HCT116 (cell line): ENCODE measurements at regions not wholly inside any gene's neighbourhood (a gene's known extent, or its start where the extent isn't known, plus 50 kb on each side); places are given as distances from the start of the nearest gene placed in this dataset.

Experiments used
- ATAC-seq: fragments of 200-7000 bp; cut with Tn5 transposase; 2 replicates; pipeline ENCODE4 v1.9.1; 2020; ENCODE audit warnings: mild to moderate bottlenecking, moderate library complexity
- BruUV-seq: library from RNA; stranded (reverse); fragments of 400-500 nt; replicated peaks from 2 replicates; lab custom pipeline; 2021; lab: Mats Ljungman, UMichigan
- CTCF ChIA-PET: fragments of 300-600 bp; sonication (Branson Sonifier 250); formaldehyde crosslinking; loops from one replicate; lab custom pipeline; 2021; ENCODE audit warnings: antibody characterized with exemption; lab: Charles Lee
- POLR2A ChIA-PET: fragments of 300-600, 350-600 bp; sonication (Branson Sonifier 250); formaldehyde crosslinking; loops from one replicate; lab custom pipeline; 2021; ENCODE audit warnings: antibody characterized with exemption; lab: Charles Lee
- RAD21 ChIA-PET, 2 experiments: fragments of 300-600 bp; sonication (Branson Sonifier 250); formaldehyde crosslinking; loops; one replicate each; lab custom pipeline; 2023; ENCODE audit warnings: low total read pairs in 2 of 2; ENCODE audit not compliant: uncharacterized antibody in 2 of 2, unreplicated experiment in 2 of 2, low non-redundant PET in 1 of 2; lab: Charles Lee
- DNase-seq: peaks from one replicate; pipeline ENCODE4 v3.0.0-alpha.2; 2010; ENCODE audit warnings: low read depth, low spot score
- H2AFZ ChIP-seq: fragments of 200-600 bp; shearing (Covaris generic), sonication (generic); 2 replicates; pipeline ENCODE4 v1.6.1; 2017; ENCODE audit warnings: low read depth, mixed run types, mixed read lengths, antibody characterized with exemption, low read length; ENCODE audit not compliant: poor library complexity, severe bottlenecking
- H3K27ac ChIP-seq: 2 replicates; pipeline ENCODE4 v1.5.1; 2012; ENCODE audit warnings: low read depth, low read length
- H3K27me3 ChIP-seq: fragments of 200-600 bp; sonication (generic); 2 replicates; pipeline ENCODE4 v1.6.1; 2016; ENCODE audit warnings: mixed run types, low read length, mixed read lengths; ENCODE audit not compliant: insufficient read depth
- H3K36me3 ChIP-seq, 2 experiments: fragments of 200-500 bp in 1 of 2; fragments of 200-600 bp in 1 of 2; sonication (Bioruptor generic) in 1 of 2; sonication (generic) in 1 of 2; 2 replicates each; pipeline versions ENCODE4 v1.5.1 to v1.6.1; 2014 to 2016; ENCODE audit warnings: low read length in 2 of 2, inconsistent platforms in 1 of 2, mixed read lengths in 1 of 2, mixed run types in 1 of 2; ENCODE audit not compliant: insufficient read depth in 2 of 2, control insufficient read depth in 1 of 2
- H3K4me1 ChIP-seq, 2 experiments: fragments of 200-600 bp in 1 of 2; sonication (generic) in 1 of 2; 2 replicates each; pipeline versions ENCODE4 v1.5.1 to v1.6.1; 2012 to 2017; ENCODE audit warnings: low read length in 2 of 2, inconsistent platforms in 1 of 2, mild to moderate bottlenecking in 1 of 2, mixed read lengths in 1 of 2, mixed run types in 1 of 2, moderate library complexity in 1 of 2; ENCODE audit not compliant: insufficient read depth in 2 of 2, control insufficient read depth in 1 of 2
- H3K4me2 ChIP-seq: fragments of 200-600 bp; sonication (generic); 2 replicates; pipeline ENCODE4 v1.6.1; 2017; ENCODE audit warnings: mixed run types, low read length, mixed read lengths
- H3K4me3 ChIP-seq, 2 experiments: fragments of 200-600 bp in 1 of 2; sonication (generic) in 1 of 2; replicated peaks in 1 of 2; 2 replicates each; pipeline ENCODE4 v1.5.1; 2011 to 2016; ENCODE audit warnings: low read length in 2 of 2, control low read depth in 1 of 2, low read depth in 1 of 2, mild to moderate bottlenecking in 1 of 2, mixed read lengths in 1 of 2, mixed run types in 1 of 2
- H3K79me2 ChIP-seq: fragments of 200-600 bp; sonication (generic); 2 replicates; pipeline ENCODE4 v1.6.1; 2017; ENCODE audit warnings: mild to moderate bottlenecking, mixed run types, low read length, moderate library complexity, mixed read lengths; ENCODE audit not compliant: insufficient read depth
- H3K9ac ChIP-seq: fragments of 200-600 bp; sonication (generic); 2 replicates; pipeline ENCODE4 v1.6.1; 2016; ENCODE audit warnings: low read length, mixed read lengths
- H3K9me2 ChIP-seq: fragments of 200-600 bp; sonication (generic), shearing (Covaris generic); 2 replicates; pipeline ENCODE4 v1.6.1; 2017; ENCODE audit warnings: mixed run types, mild to moderate bottlenecking, moderate library complexity; ENCODE audit not compliant: insufficient read depth
- H3K9me3 ChIP-seq, 2 experiments: fragments of 200-500 bp in 1 of 2; fragments of 200-600 bp in 1 of 2; sonication (Bioruptor generic) in 1 of 2; sonication (generic) in 1 of 2; 2 replicates each; pipeline ENCODE4 v1.6.1; 2014 to 2017; ENCODE audit warnings: low read length in 2 of 2, mixed read lengths in 2 of 2, inconsistent platforms in 1 of 2, low read depth in 1 of 2, mild to moderate bottlenecking in 1 of 2, mixed run types in 1 of 2, moderate library complexity in 1 of 2; ENCODE audit not compliant: control insufficient read depth in 1 of 2, insufficient read depth in 1 of 2
- H4K20me1 ChIP-seq: fragments of 200-600 bp; sonication (generic), shearing (Covaris generic); 2 replicates; pipeline ENCODE4 v1.6.1; 2017; ENCODE audit warnings: mixed run types, mild to moderate bottlenecking, moderate library complexity; ENCODE audit not compliant: insufficient read depth
- CEBPB ChIP-seq: IDR thresholded peaks from 2 replicates; pipeline ENCODE4 v1.6.1; 2012; ENCODE audit warnings: low read depth
- EGR1 ChIP-seq: IDR thresholded peaks from 2 replicates; pipeline ENCODE4 v1.6.1; 2012; ENCODE audit warnings: low read depth
- EZH2phosphoT487 ChIP-seq: fragments of 200-600 bp; IDR thresholded peaks from 2 replicates; pipeline ENCODE4 v1.6.1; 2018; ENCODE audit warnings: antibody characterized with exemption, borderline replicate concordance
- JUND ChIP-seq: IDR thresholded peaks from 2 replicates; pipeline ENCODE4 v1.6.1; 2012
- POLR2A ChIP-seq: IDR thresholded peaks from 2 replicates; pipeline ENCODE4 v1.7.0; 2011; ENCODE audit warnings: borderline replicate concordance; ENCODE audit not compliant: insufficient read depth, insufficient read length; ENCODE audit errors: extremely low read depth
- RAD21 ChIP-seq: IDR thresholded peaks from 2 replicates; pipeline ENCODE4 v1.6.1; 2012; ENCODE audit warnings: low read depth, mild to moderate bottlenecking
- SIN3A ChIP-seq: IDR thresholded peaks from 2 replicates; pipeline ENCODE4 v1.6.1; 2012; ENCODE audit warnings: low read depth
- SP1 ChIP-seq: IDR thresholded peaks from 2 replicates; pipeline ENCODE4 v1.6.1; 2012; ENCODE audit warnings: low read depth
- SRF ChIP-seq: IDR thresholded peaks from 2 replicates; pipeline ENCODE4 v1.6.1; 2012; ENCODE audit warnings: low read depth
- TCF7L2 ChIP-seq: IDR thresholded peaks from 2 replicates; pipeline ENCODE4 v1.7.0; 2011; ENCODE audit warnings: borderline replicate concordance, inconsistent platforms; ENCODE audit not compliant: insufficient read depth, insufficient read length; ENCODE audit errors: extremely low read depth
- ZFX ChIP-seq: fragments of 450-650 bp; IDR thresholded peaks from 2 replicates; pipeline ENCODE4 v1.6.1; 2017
- intact Hi-C: fragments of 100-400 bp; cut with micrococcal nuclease; formaldehyde crosslinking; loops from 2 replicates; pipeline ENCODE4 v1.10.0; 2022
- TF ChIP-seq, protein P1 (sequence below): IDR thresholded peaks from 2 replicates; pipeline ENCODE4 v1.6.1; 2012; ENCODE audit warnings: low read depth
- TF ChIP-seq, protein P2 (sequence below): IDR thresholded peaks from 2 replicates; pipeline ENCODE4 v1.6.1; 2012
- TF ChIP-seq, protein P3 (sequence below): IDR thresholded peaks from 2 replicates; pipeline ENCODE4 v1.6.1; 2011; ENCODE audit warnings: mild to moderate bottlenecking, low read length, moderate library complexity; ENCODE audit not compliant: insufficient replicate concordance; ENCODE audit errors: extremely low read depth
- TF ChIP-seq, protein P4 (sequence below), 3 experiments: fragments of 200-600 bp in 1 of 3; sonication (generic) in 1 of 3; IDR thresholded peaks in 2 of 3; conservative IDR thresholded peaks in 1 of 3; 2 replicates each; pipeline ENCODE4 v1.5.1; 2012 to 2017; ENCODE audit warnings: low read depth in 2 of 3, low read length in 2 of 3, antibody characterized with exemption in 1 of 3, borderline replicate concordance in 1 of 3, control low read depth in 1 of 3, mild to moderate bottlenecking in 1 of 3, mixed read lengths in 1 of 3, mixed run types in 1 of 3, moderate library complexity in 1 of 3; ENCODE audit not compliant: insufficient read depth in 1 of 3

DNA sequence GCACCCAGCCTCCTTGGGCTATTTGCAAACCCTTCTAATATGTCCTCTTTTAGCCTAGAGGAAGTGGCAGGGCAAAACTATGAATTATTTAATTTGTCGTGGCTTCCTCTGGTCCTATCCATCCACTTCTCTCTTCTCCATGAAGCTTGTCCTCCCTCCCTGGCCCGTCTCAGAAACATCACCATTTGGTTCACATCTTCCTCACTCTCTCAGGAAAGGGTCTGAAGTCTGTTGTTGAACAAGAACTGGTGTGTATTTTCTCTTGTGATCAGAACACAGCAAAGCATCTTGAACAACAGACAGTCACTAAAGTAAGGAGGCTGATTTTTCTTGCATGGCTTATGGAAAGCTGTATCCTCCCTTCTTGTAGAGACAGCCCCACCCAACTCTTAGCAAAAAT lies 550.1 kb upstream of the NRP1 start:
- H4K20me1 ChIP-seq: no peaks in the 10 kb centered on the region
- TF ChIP-seq, protein P1, sequence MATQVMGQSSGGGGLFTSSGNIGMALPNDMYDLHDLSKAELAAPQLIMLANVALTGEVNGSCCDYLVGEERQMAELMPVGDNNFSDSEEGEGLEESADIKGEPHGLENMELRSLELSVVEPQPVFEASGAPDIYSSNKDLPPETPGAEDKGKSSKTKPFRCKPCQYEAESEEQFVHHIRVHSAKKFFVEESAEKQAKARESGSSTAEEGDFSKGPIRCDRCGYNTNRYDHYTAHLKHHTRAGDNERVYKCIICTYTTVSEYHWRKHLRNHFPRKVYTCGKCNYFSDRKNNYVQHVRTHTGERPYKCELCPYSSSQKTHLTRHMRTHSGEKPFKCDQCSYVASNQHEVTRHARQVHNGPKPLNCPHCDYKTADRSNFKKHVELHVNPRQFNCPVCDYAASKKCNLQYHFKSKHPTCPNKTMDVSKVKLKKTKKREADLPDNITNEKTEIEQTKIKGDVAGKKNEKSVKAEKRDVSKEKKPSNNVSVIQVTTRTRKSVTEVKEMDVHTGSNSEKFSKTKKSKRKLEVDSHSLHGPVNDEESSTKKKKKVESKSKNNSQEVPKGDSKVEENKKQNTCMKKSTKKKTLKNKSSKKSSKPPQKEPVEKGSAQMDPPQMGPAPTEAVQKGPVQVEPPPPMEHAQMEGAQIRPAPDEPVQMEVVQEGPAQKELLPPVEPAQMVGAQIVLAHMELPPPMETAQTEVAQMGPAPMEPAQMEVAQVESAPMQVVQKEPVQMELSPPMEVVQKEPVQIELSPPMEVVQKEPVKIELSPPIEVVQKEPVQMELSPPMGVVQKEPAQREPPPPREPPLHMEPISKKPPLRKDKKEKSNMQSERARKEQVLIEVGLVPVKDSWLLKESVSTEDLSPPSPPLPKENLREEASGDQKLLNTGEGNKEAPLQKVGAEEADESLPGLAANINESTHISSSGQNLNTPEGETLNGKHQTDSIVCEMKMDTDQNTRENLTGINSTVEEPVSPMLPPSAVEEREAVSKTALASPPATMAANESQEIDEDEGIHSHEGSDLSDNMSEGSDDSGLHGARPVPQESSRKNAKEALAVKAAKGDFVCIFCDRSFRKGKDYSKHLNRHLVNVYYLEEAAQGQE: no peak
- TF ChIP-seq JUND (no peak), SIN3A (no peak), RAD21 (no peak), ZFX (no peak), SRF (no peak), TCF7L2 (no peak), EZH2phosphoT487 (no peak), EGR1 (no peak), SP1 (no peak), CEBPB (no peak), POLR2A (no peak)
- TF ChIP-seq, protein P2, sequence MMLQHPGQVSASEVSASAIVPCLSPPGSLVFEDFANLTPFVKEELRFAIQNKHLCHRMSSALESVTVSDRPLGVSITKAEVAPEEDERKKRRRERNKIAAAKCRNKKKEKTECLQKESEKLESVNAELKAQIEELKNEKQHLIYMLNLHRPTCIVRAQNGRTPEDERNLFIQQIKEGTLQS: no peak
- TF ChIP-seq, protein P3, sequence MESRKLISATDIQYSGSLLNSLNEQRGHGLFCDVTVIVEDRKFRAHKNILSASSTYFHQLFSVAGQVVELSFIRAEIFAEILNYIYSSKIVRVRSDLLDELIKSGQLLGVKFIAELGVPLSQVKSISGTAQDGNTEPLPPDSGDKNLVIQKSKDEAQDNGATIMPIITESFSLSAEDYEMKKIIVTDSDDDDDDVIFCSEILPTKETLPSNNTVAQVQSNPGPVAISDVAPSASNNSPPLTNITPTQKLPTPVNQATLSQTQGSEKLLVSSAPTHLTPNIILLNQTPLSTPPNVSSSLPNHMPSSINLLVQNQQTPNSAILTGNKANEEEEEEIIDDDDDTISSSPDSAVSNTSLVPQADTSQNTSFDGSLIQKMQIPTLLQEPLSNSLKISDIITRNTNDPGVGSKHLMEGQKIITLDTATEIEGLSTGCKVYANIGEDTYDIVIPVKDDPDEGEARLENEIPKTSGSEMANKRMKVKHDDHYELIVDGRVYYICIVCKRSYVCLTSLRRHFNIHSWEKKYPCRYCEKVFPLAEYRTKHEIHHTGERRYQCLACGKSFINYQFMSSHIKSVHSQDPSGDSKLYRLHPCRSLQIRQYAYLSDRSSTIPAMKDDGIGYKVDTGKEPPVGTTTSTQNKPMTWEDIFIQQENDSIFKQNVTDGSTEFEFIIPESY: no peak
- TF ChIP-seq, protein P4, sequence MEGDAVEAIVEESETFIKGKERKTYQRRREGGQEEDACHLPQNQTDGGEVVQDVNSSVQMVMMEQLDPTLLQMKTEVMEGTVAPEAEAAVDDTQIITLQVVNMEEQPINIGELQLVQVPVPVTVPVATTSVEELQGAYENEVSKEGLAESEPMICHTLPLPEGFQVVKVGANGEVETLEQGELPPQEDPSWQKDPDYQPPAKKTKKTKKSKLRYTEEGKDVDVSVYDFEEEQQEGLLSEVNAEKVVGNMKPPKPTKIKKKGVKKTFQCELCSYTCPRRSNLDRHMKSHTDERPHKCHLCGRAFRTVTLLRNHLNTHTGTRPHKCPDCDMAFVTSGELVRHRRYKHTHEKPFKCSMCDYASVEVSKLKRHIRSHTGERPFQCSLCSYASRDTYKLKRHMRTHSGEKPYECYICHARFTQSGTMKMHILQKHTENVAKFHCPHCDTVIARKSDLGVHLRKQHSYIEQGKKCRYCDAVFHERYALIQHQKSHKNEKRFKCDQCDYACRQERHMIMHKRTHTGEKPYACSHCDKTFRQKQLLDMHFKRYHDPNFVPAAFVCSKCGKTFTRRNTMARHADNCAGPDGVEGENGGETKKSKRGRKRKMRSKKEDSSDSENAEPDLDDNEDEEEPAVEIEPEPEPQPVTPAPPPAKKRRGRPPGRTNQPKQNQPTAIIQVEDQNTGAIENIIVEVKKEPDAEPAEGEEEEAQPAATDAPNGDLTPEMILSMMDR (IDR thresholded peaks at IDR 0.05 in 2 of 3, conservative IDR thresholded peaks at IDR 0.05 in 1 of 3; ENCODE audit: borderline replicate concordance in 1 of 3, insufficient read depth in 1 of 3, low read depth in 2 of 3, low read length in 2 of 3): no peak
- H3K9me2 ChIP-seq: no peaks in the 10 kb centered on the region
- intact Hi-C loops: no loop called here
- H3K4me3 ChIP-seq: no peak overlapping the region
- RAD21 ChIA-PET: no interaction called here
- DNase-seq: no peak
- H3K4me1 ChIP-seq: no peaks in the 10 kb centered on the region
- H3K27me3 ChIP-seq: no peaks in the 10 kb centered on the region
- ATAC-seq: no peak
- H3K9ac ChIP-seq: no peak overlapping the region
- POLR2A ChIA-PET: no interaction called here
- no TSS peak for BruUV-seq
- CTCF ChIA-PET: no interaction called here
- no peaks in the 10 kb centered on the region for H3K79me2 ChIP-seq
- H2AFZ ChIP-seq: no peak overlapping the region
- H3K36me3 ChIP-seq: no peaks in the 10 kb centered on the region
- H3K9me3 ChIP-seq: no peaks in the 10 kb centered on the region
- no peak overlapping the region for H3K4me2 ChIP-seq
- H3K27ac ChIP-seq: no peak overlapping the region
